CD14-positive monocyte (primary cell): ENCODE measurements at regions not wholly inside any gene's neighbourhood (a gene's known extent, or its start where the extent isn't known, plus 50 kb on each side); places are given as distances from the start of the nearest gene placed in this dataset.

Source experiments
- DNase-seq, 3 donors: peaks; one replicate each; pipeline ENCODE4 v3.0.0-alpha.2; 2011 to 2022
- H2AFZ ChIP-seq: 2 replicates; pipeline ENCODE4 v1.6.0; 2012; ENCODE audit warnings: mild to moderate bottlenecking, low read depth, low read length, inconsistent platforms; ENCODE audit not compliant: insufficient read depth, poor library complexity, severe bottlenecking
- H3K27ac ChIP-seq, 2 donors: 1 replicate in 1 of 2; 2 replicates in 1 of 2; pipeline ENCODE4 v1.5.1; 2012 to 2013; ENCODE audit warnings: low read length in 2 of 2, control low read depth in 1 of 2, inconsistent platforms in 1 of 2, low read depth in 1 of 2, mild to moderate bottlenecking in 1 of 2
- H3K27me3 ChIP-seq, 2 donors: one replicate each; pipeline versions ENCODE4 v1.6.0 to v1.6.1; 2011 to 2013; ENCODE audit warnings: low read length in 2 of 2; ENCODE audit not compliant: control insufficient read depth in 2 of 2, insufficient read depth in 2 of 2
- H3K36me3 ChIP-seq, 2 donors: replicated peaks in 1 of 2; 1 replicate in 1 of 2; 2 replicates in 1 of 2; pipeline versions ENCODE4 v1.5.1 to v1.6.1; 2012 to 2013; ENCODE audit warnings: low read length in 2 of 2, control low read depth in 1 of 2, inconsistent platforms in 1 of 2, mild to moderate bottlenecking in 1 of 2; ENCODE audit not compliant: insufficient read depth in 2 of 2, control insufficient read depth in 1 of 2
- H3K4me1 ChIP-seq, 2 donors: 1 replicate in 1 of 2; 2 replicates in 1 of 2; pipeline versions ENCODE4 v1.5.1 to v1.6.1; 2012 to 2013; ENCODE audit warnings: low read length in 2 of 2, control low read depth in 1 of 2, inconsistent platforms in 1 of 2, mild to moderate bottlenecking in 1 of 2, moderate library complexity in 1 of 2; ENCODE audit not compliant: insufficient read depth in 2 of 2, control insufficient read depth in 1 of 2
- H3K4me2 ChIP-seq: replicated peaks from 2 replicates; pipeline ENCODE3; 2012; ENCODE audit warnings: low read length, moderate library complexity, mild to moderate bottlenecking; ENCODE audit not compliant: poor library complexity, severe bottlenecking; ENCODE audit errors: extremely low read depth
- H3K4me3 ChIP-seq, 3 experiments: fragments of 200-600 bp in 1 of 3; sonication (generic) in 1 of 3; replicated peaks in 1 of 3; 1 replicate in 2 of 3; 2 replicates in 1 of 3; pipeline ENCODE4 v1.5.1; 2011 to 2013; ENCODE audit warnings: low read length in 3 of 3, mild to moderate bottlenecking in 3 of 3, control low read depth in 2 of 3, low read depth in 2 of 3, inconsistent platforms in 1 of 3, moderate library complexity in 1 of 3
- H3K79me2 ChIP-seq: 2 replicates; pipeline ENCODE4 v1.6.0; 2012; ENCODE audit warnings: mild to moderate bottlenecking, control low read depth, inconsistent platforms, low read length, moderate library complexity; ENCODE audit not compliant: insufficient read depth
- H3K9ac ChIP-seq: 2 replicates; pipeline ENCODE4 v1.6.0; 2017; ENCODE audit warnings: low read length, mild to moderate bottlenecking; ENCODE audit not compliant: insufficient read depth, poor library complexity, severe bottlenecking
- H3K9me3 ChIP-seq, 2 donors: replicated peaks in 1 of 2; 1 replicate in 1 of 2; 2 replicates in 1 of 2; pipeline versions ENCODE4 v1.5.1 to v1.6.1; 2012 to 2013; ENCODE audit warnings: low read length in 2 of 2, control low read depth in 1 of 2; ENCODE audit not compliant: control insufficient read depth in 1 of 2, insufficient read depth in 1 of 2
- H4K20me1 ChIP-seq: 2 replicates; pipeline ENCODE4 v1.6.0; 2012; ENCODE audit warnings: mild to moderate bottlenecking, low read length, control low read depth, moderate library complexity; ENCODE audit not compliant: insufficient read depth
- H3K27ac Mint-ChIP-seq, 7 donors: one replicate each; pipeline ENCODE4 v1.8.0; 2020; ENCODE audit warnings: mild to moderate bottlenecking in 7 of 7, mixed read lengths in 7 of 7, moderate library complexity in 6 of 7, inconsistent platforms in 2 of 7
- H3K27me3 Mint-ChIP-seq, 3 donors: one replicate each; pipeline ENCODE4 v1.8.0; 2021 to 2022; ENCODE audit warnings: low read depth in 3 of 3, mild to moderate bottlenecking in 3 of 3, mixed read lengths in 3 of 3, moderate library complexity in 3 of 3, inconsistent platforms in 1 of 3
- H3K36me3 Mint-ChIP-seq, 2 donors: one replicate each; pipeline ENCODE4 v1.8.0; 2020; ENCODE audit warnings: mixed read lengths in 2 of 2, inconsistent platforms in 1 of 2, mild to moderate bottlenecking in 1 of 2
- H3K4me1 Mint-ChIP-seq: one replicate; pipeline ENCODE4 v1.8.0; 2020; ENCODE audit warnings: mild to moderate bottlenecking, mixed read lengths
- H3K4me3 Mint-ChIP-seq, 2 donors: one replicate each; pipeline ENCODE4 v1.8.0; 2020; ENCODE audit warnings: mild to moderate bottlenecking in 2 of 2, mixed read lengths in 2 of 2, moderate library complexity in 1 of 2
- H3K9me3 Mint-ChIP-seq, 7 donors: one replicate each; pipeline ENCODE4 v1.8.0; 2020 to 2022; ENCODE audit warnings: mixed read lengths in 7 of 7, mild to moderate bottlenecking in 6 of 7, moderate library complexity in 6 of 7, inconsistent platforms in 2 of 7
- CTCF ChIP-seq: fragments of 200-600 bp; IDR thresholded peaks from one replicate; pipeline ENCODE4 v1.8.0; 2022; ENCODE audit warnings: antibody characterized with exemption, mild to moderate bottlenecking
- WGBS: methylation state at CpG from one replicate; pipeline ENCODE4 v1.1.5; 2013; ENCODE audit warnings: missing lambda C conversion rate; ENCODE audit not compliant: insufficient coverage; 5-methylcytosine and 5-hydroxymethylcytosine counted together
- intact Hi-C, 2 donors: fragments of 100-400 bp; cut with micrococcal nuclease; formaldehyde crosslinking; loops; one replicate each; pipeline versions ENCODE4 v1.15.0 to v1.15.1; 2023

GRCh38 chr20:8963330-8963729 lies 105.6 kb upstream of the PLCB4 start:
- Histone ChIP-seq H3K4me1 (no peaks in the 10 kb centered on the region), H3K9ac (no peak overlapping the region), H3K79me2 (no peaks in the 10 kb centered on the region), H3K4me3 (no peak overlapping the region), H3K27me3 (no peaks in the 10 kb centered on the region), H3K4me2 (no peak overlapping the region), H3K9me3 (no peaks in the 10 kb centered on the region), H2AFZ (no peak overlapping the region), H3K36me3 (no peaks in the 10 kb centered on the region), H4K20me1 (no peaks in the 10 kb centered on the region), H3K27ac (no peak overlapping the region)
- intact Hi-C loops, result no loop called here
- no peak for TF ChIP-seq CTCF
- no peak for DNase-seq
- no peaks in the 10 kb centered on the region for H3K27me3 Mint-ChIP-seq
- no peak overlapping the region for H3K4me3 Mint-ChIP-seq
- no peaks in the 10 kb centered on the region for H3K4me1 Mint-ChIP-seq
- no peak overlapping the region for H3K27ac Mint-ChIP-seq
- H3K9me3 Mint-ChIP-seq, result peaks cover 0 to 15% (median 2%) of the 10 kb centered on the region in 7 donors
- H3K36me3 Mint-ChIP-seq, result no peaks in the 10 kb centered on the region

- H3K27ac ChIP-seq, result no peak overlapping the region
- no peak overlapping the region for H3K4me2 ChIP-seq
- Mint-ChIP-seq H3K36me3 (no peaks in the 10 kb centered on the region), H3K4me3 (no peak overlapping the region), H3K4me1 (no peaks in the 10 kb centered on the region), H3K9me3 (peaks cover 0 to 16% (median 2%) of the 10 kb centered on the region in 7 donors), H3K27ac (no peak overlapping the region), H3K27me3 (no peaks in the 10 kb centered on the region)
- no peaks in the 10 kb centered on the region for H4K20me1 ChIP-seq
- no peaks in the 10 kb centered on the region for H3K27me3 ChIP-seq
- no peaks in the 10 kb centered on the region for H3K4me1 ChIP-seq
- DNase-seq, result no peak
- no peaks in the 10 kb centered on the region for H3K79me2 ChIP-seq
- 100% methylated on average over 1 of the region's 5 CpGs for whole genome bisulfite sequencing
- no peak overlapping the region for H3K4me3 ChIP-seq
- H3K36me3 ChIP-seq, result no peaks in the 10 kb centered on the region
- no peaks in the 10 kb centered on the region for H3K9me3 ChIP-seq
- no peak for TF ChIP-seq CTCF
- intact Hi-C loops, result no loop called here
- H2AFZ ChIP-seq, result no peak overlapping the region
- no peak overlapping the region for H3K9ac ChIP-seq
Measured at GRCh38 chr20:8964959-8965562, 103.8 kb upstream of the PLCB4 start.
